GM21529 (cell line): ENCODE measurements at regions not wholly inside any gene's neighbourhood (a gene's known extent, or its start where the extent isn't known, plus 50 kb on each side); places are given as distances from the start of the nearest gene placed in this dataset.

Source experiments
- ATAC-seq: cut with Tn5 transposase; IDR thresholded peaks from one replicate; pipeline ENCODE4 v1.9.1; 2021; ENCODE audit not compliant: unreplicated experiment

DNA sequence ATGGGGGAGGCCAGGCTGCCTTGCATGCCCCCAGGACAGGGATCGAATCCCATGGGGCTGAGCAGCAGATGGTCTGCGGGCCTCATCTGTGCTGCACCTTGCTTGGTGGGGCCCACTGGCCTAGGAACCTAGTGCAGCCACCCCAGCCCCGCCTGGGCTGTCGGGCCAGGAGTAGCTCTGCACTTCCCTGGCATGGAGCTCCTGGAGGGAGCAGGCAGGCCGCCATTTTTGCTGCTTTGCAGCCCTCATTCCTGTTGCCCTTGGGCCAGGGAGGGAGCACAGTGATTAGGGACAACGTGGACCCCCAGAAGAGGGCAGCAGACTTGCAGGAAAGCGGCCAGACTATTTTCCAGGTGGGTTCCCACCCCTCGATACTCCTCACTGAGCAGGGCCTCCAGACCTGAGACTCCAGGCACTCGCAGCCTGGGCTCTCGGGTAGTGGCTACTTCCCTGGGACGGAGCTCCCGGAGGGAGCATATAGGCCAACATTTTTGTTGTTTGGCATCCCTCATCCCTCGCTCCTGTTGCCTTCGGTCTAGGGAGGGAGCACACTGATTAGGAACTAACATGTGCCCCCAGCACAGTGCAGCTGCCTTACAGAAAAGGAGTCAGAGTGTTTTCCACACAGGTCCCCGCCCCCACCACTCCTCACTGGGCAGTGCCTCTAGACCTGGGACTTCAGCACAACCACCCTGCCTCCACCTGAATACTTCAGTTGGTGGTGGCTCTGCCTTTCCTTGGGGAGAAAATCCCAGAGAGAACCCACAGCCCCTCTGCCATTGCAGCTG is 99.5 kb downstream of the MAIP1 start:
- no peak for ATAC-seq

DNA sequence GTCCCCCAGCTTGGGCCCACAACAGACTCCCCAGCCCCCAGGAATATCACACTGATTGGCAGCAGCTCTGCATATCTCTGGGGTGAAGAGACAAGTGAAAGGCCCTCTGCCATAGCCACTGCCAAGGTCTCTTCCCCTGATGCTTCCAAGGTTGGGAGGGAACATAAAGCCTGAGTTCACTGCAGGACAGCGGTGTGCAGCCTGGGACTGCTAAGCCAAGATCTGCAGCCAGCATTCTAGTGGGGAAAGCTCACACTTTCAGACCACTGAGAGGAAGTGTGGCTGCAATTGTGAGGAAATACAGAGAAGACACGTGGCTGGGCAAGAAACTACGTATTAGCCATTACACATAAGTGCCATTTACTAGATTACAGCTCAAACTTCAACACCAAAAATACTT is 100.7 kb downstream of the MAIP1 start:
- ATAC-seq, result no peak

DNA sequence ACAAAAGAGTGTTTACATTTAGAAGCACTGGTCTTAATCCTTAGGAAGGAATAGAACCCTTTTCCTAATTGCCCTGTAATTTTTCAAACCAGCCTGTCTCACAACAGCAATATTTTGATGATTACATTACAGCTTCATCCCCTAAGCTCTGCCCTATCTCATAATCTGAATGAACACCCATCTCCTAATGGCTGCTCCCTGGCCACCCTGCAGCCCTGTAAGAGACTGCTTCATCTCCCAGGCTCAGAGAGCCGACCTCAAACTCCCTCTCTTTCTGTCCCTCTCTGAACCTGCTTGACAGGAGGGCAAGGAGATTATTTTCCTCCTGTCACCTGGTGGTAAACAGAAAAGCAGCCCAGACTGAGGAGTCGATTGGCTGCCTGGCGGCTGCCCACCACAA is 107.8 kb downstream of the MAIP1 start:
- ATAC-seq, result no peak

DNA sequence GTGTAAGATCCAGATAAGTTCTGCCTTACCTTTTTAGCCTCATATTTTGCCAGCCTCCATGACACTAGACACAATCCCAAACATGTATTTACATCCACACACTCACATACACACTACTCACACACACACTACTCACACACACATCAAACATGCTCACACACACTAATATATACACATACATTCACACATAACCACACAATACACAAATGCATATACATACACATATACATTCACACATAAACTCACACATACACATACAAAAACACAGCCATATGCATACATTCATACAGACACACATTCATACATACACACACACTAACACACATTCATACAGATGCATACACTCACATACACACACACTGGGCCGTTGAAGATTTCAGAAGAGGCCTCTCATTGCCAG is 109.5 kb downstream of the MAIP1 start:
- no peak for ATAC-seq

DNA sequence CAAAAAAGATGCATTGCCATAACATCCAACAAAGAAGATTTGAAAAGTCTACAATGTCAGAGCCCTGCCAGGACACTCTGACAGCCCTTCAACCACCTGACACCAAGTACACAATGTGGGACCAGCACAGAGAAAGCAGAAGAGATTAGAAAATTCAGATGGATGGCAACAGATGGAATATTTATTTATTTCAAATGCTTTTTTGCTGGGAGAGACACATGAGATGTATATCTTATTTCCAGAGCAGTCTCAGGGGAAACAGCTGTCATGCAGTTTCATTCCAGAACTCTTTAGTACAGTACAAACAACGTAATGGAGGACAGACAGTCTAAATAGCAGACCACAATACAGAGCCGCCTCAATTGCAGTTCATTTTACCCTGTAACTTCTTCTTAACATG is 110.1 kb downstream of the MAIP1 start:
- ATAC-seq, result no peak

DNA sequence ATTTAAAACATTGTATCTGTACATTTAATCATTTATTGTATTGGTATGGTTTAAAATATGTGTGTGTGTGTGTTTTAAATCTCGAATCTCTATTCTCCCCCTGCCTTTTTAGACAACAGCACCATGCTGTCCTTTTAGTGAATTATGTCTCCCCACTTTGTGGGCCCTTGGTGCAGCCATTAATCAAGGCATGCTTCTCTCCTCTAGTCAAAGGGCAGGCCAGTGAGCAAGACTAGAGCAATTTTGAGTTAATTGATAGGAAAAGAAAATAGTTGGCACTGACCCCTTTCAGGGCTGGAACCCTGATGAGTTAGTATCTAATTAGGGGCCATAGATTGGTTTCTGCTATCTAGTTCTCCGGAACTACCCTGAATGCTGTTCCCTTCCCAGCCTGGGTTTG is 111.0 kb downstream of the MAIP1 start:
- ATAC-seq, result no peak

DNA sequence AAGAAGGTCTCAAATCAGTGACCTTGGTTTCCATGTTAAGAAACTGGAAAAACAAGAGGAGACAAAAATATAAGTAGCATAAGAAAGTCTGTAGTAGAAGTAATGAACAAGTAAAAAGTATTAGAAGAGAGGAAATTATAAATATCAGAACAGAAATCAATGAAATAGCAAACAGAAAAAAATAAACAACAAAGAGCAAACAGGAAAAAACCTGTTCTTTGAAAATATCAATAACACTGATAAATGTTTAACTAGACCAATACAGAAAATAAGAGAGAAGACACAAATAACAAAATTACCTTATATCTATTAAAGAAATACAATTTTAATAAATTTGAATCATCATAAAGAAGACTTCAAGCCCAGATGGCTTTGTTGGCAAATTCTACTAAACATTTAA is 113.3 kb downstream of the MAIP1 start:
- no peak for ATAC-seq

DNA sequence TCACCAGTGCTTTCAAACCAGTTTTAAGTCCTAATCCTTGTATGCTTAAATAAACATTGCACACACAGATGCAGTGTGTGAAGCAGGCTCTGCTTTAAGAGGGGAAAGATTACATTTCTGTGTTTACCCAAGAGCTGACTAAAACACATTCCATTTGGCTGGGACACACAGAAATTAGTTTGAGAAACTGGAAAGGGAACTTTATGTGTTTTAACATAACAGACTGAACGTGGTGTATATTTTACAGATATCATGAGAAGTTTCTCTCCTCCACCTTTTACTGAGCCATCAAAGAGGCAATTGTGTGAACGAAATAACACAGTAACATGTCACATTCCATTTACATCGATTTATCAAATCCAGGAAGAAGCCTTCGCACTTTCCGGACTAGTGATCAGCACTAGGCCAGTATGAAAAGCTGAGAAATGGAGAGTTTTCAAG is 121.8 kb downstream of the MAIP1 start:
- no peak for ATAC-seq

DNA sequence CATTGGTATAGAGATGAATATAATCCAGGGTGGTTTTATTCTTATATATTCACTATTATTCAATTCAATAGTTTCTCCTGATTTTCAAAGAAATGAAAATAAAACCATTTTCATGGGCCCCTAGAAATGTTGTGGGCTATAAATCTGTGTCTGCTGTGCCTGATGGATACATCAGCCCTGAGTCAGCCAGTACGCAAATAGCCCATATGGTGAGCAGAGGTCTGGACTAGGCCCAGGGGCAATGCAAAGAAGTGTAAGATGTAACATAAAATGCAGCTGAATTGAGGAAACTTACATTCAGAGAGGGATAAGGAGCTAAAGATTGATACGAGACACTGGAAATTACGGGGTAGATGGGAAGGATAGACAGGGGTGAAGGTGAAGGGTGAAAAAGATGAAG is 122.5 kb downstream of the MAIP1 start:
- no peak for ATAC-seq

DNA sequence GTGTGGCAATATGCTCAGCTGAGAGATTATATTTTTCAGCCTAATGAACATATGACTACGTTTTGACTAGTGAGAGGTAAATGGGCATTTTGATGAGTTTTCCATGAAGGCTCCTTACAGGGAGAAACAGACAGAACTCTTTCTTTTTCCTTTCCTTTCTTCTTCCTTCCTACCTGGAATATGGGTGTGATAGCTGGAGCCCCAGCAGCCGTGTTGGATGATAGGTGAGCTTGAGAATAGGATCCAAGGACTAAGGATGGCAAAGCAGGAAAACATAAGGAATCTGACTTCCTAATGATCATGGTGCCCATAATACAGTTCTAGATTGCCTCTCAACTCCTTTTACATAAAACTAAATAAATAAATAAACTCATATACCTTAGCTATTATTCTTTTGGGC is 124.0 kb downstream of the MAIP1 start:
- ATAC-seq, result no peak

DNA sequence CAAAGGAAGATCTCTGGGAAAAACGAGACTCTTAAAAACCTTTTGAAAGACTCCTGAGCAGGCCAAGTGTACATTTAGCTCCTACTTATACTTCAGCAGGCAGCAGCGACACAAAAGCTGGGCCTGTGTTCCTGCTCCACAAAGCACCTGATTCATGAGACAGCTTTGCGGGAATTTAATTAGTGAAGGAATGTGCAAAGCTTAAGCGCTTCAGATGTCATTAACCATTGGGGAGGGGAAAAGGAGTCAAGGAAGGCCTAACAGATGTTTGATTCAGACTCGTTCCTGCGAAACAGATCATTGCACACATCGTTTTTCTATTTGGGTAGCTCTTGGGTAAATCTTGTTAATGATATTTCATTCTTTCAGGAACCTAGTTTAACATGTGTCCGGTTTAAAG is 125.9 kb downstream of the MAIP1 start:
- no peak for ATAC-seq

DNA sequence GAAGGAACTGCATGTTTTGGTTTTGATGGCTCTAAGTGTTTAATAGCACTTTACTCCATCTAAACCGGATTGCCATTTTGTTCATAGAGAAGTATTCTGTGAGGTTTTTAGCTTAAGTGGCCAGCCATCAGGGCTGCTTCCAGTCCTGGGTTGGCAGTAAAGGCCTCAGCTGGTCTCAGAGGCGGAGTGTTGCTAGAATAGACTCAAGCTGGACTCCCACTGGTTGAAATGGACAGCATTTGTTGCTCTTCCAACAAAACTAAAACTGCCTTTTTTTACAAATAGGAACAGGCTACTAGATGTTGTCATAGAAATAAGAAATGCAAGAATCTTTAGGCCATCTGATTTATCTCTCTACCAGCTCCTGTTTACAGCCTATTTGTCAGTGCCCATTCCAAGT is 126.4 kb downstream of the MAIP1 start:
- no peak for ATAC-seq

DNA sequence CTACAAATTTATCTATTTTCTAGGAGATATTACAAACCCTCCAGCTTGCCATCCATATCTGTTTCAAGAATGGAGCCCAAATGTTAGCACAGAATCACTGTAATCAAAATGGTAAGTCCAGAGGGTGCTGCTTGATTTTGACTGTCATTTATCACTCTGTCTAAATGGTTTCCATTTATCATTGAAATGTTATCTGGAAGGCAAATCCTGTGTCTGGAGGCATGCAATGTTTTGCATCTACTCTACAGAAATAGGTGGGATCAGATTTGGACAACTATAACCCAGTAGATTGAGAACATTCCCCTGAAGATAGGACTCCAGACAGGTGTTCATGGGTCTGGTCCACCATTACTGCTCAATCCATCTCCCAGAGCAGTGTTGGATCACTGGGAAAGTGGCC is 128.7 kb downstream of the MAIP1 start:
- no peak for ATAC-seq

DNA sequence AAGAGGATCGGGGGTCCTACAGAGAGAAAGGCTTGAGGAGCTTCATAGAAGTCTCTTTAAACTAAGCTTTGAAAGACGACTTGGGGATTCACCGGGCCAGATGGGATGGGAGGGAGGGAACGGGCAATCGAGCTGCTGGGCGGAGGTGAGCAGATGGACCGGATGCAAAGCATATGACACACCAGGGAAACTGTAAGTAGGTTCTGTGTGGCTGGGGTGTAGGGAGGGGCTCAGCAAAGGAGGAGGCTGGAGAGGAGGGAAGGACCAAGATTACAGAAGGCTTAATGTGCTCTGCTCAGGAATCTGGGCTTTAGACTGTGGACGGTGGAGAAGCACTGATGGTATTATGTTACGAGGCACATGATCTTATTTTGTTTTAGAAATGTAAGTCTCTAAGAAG is 131.5 kb downstream of the MAIP1 start:
- no peak for ATAC-seq

DNA sequence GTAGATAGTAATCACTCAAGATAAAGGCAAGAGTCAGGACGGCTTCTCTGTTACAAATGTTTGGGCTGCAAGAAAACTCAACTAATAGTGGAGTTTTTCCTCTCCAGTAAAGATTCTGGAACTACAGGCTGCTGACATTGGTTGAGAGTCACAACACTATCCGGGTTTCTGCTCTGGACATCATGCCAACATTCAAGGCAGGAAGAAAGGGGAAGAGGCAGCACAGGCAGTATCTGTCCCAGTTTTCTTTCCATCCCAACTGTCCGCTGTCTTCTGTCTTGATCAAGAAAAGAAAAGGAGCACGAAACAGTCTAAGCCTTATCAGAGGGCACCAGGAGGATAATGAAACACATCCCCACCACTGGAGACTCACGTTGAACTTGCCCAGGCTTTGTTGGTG is 132.1 kb downstream of the MAIP1 start:
- no peak for ATAC-seq

DNA sequence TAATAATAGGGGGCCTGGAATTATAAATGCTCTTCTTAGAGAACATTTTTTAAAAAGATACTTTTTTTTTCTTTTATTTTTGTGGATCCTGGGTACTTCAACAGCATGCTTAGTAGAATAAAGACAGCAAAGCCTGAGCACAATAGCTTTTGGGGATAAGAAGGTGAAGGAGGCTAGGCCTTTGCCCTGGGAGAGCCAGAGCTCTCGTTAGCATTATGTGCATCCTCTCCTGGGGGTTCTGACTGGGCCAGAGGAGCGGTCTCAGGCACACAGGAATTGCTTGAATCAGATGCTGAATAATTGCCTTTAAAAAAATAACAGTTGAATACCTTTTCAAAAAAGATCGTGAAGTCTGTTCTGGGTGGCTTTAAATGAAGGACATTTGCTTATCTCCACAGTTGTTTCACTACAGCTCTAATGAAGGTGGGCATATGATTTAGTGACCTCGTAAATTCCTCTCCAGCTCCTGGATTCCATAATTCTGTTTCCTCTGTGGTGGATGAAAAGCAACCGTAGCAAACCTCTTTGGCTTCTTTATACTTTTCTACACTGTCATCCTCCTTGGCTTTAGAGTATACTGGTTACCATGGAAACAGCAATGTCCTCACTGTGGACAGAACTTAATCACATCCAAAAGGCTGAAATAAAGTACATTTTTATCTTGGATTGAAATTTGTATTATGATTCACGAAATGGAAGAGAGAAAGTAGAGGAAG is 133.8 kb downstream of the MAIP1 start:
- no peak for ATAC-seq

DNA sequence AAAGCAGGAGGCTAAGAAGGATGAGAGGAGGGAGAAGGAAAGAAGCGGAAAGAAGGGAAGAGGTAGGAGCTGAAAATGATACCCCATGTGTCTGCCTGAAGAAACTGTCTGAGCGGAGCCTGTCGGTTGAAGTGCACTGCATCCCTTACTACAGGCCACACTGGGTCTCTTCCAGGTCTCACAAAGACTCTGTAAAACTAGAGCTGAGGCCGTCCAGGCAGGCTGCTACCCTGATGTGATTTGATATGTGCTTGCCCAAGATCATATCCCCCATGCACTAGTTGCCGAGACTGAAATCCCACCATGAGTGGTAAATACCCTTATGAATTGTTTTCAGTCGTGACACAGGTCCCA is 134.4 kb downstream of the MAIP1 start:
- ATAC-seq, result no peak

DNA sequence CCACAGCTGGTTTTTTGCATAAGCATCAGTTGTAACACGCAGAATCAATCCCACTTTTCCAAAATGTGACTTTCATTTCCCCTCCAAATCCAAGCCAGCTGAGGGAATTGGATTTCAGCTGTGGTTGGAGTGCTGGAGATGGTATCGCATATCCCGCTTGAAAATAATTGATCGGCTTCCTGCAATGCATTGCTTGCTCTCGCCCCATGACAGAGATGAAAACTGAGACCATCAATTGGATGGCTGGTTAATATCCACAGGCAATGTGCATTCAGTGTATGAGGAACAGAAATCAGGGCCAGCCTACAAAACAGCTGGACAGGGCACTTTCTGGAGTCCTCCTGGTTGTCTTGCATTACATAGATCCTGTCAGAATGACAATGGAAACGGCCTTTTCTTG is 135.3 kb downstream of the MAIP1 start:
- ATAC-seq, result no peak

DNA sequence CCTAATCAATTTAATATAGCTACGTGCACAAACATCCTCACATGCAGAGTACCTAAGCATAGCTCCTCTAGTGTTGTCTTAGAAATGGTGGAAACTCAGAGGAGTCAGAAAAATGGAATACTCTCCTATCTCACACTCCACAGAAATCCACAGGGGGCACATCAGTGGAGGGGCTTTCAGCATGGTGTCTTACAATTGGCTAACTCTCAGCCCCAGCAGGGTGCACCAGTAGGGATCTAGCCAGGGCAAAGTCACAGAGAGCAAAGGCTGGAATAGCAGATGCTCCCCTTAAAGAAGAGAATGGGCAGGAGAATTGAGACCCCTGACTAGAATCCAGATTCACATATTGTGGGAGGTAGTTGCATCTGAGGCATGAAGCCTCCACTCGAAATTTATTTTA is 135.7 kb downstream of the MAIP1 start:
- ATAC-seq, result no peak

DNA sequence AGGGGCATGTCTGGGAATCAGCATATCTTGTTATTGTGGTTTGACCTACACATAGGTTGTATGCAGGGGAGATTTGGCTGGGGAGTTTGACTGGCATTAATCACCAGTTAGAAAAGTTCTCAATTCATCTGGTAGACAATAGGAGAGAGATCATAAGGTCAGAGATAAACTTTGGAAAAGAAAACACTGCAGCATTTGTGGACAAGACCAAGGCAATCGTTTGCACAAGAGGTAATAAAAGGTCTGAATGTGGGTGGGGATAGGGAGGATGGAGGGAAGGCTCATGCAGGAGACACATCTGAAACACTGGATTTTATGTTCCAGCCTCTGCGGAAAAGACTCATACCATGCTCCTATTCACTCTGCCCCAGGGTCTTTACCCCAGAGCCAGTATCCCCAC is 136.9 kb downstream of the MAIP1 start:
- ATAC-seq, result no peak

DNA sequence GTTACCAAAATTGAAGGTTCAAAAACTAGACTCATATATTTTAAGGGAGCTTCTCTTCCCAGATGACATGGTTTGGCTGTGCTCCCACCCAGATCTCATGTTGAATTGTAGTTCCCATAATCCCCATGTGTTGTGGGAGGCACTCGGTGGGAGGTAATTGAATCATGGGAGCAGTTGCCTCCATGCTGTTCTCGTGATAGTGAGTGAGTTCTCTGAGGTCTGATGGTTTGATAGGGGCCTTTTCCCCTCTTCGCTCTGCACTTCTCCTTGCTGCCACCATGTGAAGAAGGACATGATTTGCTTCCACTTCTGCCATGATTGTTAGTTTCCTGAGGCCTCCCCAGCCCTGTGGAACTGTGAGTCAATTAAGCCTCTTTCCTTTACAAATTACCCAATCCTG is 140.1 kb downstream of the MAIP1 start:
- no peak for ATAC-seq

DNA sequence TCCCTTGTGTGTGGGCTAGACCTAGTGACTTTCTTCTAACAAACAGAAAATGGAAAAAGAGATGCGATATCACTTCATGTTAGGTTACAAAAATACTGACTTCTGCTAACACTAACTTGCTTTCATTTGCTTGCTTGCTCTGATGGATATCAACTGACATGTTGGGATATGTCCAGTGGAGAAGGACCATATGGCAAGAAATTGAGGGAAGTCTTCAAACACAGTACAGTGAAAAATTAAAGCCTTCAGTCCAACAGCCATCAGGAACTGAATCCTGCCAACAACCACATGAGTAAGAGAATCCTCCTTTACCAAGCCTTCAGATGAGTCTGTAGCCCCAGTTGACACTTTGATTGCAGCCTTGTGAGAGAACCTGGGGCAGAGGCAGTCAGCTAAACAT is 143.9 kb downstream of the MAIP1 start:
- no peak for ATAC-seq

DNA sequence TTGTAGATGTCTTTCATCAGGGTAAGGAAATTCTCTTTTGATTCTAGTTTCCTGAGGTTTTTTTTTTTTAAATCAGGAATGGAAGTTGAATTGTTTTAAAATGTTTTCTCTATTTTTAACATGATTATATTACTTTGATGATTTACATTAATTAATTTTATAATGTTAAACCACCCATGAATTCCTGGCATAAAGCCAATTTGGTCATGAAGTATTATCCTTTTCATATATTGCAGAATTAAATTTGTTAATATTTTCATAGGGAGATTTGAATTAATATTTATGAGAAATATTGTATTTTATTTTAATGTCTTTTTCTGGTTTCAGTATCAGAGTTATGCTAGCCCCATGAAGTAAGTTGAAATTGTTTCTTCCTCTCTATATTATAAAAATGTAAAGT is 144.6 kb downstream of the MAIP1 start:
- no peak for ATAC-seq
